ENCODE measurements at regions not wholly inside any gene's neighbourhood (a gene's known extent, or its start where the extent isn't known, plus 50 kb on each side); places are given as distances from the start of the nearest gene placed in this dataset.

DNA sequence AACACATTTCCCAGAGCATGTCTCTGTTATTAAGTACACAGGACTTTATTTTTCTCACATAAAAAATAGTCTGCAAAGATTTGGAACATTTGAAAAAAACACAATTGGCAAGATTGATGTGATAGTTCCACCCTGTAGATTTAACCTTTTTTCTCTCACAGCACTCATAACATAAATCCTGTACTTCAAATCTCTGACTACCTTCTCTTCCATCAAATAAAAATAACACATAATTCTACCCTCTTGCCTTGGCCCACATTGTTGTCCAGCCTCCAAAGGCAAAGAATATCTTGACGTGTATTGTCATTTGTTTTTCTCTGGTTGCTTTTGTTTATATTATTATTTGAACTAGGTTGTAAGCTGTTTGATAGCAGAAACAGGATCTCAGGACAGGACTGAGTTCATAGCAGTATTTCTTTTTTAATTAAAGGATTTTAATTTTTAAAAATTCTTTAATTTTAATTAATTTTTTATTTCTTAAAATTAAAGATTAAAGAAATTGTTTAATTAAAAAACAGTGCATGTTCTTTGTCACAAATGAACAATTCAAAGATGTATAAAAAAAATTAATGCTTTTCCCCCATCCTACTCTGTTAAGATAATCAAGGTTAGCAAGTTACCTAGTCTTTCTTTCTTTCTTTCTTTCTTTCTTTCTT is 69.1 kb upstream of the PCSK1 start:
- TF ChIP-seq, protein P1, sequence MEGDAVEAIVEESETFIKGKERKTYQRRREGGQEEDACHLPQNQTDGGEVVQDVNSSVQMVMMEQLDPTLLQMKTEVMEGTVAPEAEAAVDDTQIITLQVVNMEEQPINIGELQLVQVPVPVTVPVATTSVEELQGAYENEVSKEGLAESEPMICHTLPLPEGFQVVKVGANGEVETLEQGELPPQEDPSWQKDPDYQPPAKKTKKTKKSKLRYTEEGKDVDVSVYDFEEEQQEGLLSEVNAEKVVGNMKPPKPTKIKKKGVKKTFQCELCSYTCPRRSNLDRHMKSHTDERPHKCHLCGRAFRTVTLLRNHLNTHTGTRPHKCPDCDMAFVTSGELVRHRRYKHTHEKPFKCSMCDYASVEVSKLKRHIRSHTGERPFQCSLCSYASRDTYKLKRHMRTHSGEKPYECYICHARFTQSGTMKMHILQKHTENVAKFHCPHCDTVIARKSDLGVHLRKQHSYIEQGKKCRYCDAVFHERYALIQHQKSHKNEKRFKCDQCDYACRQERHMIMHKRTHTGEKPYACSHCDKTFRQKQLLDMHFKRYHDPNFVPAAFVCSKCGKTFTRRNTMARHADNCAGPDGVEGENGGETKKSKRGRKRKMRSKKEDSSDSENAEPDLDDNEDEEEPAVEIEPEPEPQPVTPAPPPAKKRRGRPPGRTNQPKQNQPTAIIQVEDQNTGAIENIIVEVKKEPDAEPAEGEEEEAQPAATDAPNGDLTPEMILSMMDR (IDR thresholded peaks at IDR 0.05; ENCODE audit: low read depth, low read length): no peak
- no peak for DNase-seq (ENCODE audit: extremely low read depth, low read depth)

DNA sequence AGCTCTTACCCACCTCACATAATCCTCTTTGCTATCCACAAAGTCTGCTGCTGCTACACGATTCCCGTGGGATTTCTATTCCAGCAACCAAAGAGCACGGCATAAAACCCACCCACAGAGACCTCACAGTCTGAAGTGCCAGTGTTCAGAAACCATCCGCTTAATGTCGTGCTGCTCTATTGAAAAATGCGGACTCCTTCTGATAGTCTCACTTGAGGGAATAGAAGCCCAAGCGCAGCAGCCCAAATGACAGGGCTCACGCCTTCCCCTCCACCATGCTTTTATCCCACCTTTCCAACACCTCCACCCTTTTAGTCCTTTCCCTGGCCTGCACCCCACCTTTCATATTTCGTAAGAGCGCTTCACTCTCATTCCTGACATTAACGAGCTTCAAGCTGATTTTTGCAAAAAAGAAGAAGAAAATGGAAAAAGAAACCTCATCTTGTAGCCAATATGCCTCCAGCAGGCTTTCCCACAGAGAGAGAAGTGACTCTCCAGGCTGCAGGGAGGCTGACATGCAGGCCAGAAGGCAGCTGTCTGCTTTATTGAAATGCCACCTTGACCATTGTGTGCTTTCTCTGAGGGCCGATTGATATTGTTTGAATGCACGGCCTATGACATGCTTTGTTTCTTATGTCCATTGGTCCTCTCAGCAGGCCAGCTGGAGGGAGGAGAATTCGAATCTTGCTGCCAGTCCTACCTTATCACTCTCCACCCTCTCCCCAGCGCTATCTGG is 70.6 kb upstream of the PCSK1 start:
- DNase-seq (ENCODE audit: extremely low read depth, low read depth): no peak
- TF ChIP-seq, protein P1 (IDR thresholded peaks at IDR 0.05; ENCODE audit: low read depth, low read length): no peak

DNA sequence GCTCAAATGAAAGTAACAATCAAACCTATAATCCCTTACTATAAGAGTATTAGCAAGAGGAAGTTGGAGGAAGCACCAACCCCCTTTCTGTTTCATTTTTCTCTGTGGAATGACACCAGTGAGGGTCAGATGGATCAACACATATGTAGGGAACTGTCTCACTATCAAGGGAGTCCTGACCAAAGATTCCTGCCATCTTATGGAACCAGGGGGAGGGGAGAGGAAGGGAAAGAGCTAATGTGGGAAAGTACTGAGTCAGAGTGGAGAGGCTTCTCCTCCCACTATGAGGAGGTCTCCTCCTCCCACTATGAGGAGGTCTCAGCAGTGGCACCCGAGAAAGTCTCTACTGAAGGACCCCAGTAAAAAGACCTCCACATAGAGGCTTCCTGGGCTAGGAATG is 73.3 kb upstream of the PCSK1 start:
- TF ChIP-seq, protein P1 (IDR thresholded peaks at IDR 0.05; ENCODE audit: low read depth, low read length): no peak
- DNase-seq (ENCODE audit: extremely low read depth, low read depth): no peak

DNA sequence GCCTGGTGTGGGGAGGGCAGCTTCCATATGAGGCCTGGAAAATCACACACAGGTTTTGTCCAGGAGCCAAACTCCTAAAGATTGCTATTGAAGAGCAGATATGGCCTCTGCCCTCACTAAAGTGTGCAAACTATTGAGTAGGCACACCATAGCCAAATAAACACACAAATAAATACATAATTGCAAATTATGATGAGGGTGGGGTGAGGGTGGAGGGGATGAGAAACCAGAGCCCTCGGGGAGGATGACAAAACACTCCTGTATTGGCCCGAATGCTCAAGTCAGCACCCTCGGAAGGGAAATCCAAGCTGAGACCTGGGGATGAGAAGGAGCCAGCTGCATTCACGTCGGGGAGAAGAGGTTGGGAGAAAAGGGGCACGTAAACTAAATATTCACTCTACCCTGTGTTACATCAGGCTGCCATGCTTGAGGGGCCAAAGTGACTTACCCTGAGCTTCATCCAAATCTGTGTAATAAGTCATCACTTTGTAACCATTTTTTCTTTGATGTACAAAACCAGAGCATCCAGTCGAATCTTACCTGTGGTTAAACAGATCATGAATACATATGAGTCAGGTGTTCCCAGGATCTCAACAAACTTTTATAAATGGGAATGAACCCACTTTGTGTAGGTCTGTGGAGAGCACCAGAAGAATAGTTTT is 73.9 kb upstream of the PCSK1 start:
- TF ChIP-seq, protein P1 (IDR thresholded peaks at IDR 0.05; ENCODE audit: low read depth, low read length): no peak
- no peak for DNase-seq (ENCODE audit: extremely low read depth, low read depth)

DNA sequence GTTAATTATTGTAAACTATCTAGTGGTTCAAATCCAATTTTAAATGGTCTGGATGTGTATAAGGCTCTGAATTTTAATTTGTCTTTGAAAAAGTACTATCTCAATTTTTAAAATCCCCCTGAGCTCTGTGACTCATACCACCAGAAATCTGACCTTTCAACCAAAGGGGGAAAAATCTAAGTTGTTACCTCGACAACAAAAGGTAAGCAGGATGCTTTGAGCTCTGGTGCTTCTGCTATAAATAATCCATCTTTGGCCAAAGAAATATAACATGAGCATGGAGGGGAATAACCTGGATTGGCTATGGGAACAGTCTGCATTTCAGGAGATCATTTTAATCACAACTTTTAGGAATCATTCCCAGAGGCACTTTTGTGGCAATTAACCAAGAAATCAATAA is 76.3 kb upstream of the PCSK1 start:
- DNase-seq (ENCODE audit: extremely low read depth, low read depth): no peak

DNA sequence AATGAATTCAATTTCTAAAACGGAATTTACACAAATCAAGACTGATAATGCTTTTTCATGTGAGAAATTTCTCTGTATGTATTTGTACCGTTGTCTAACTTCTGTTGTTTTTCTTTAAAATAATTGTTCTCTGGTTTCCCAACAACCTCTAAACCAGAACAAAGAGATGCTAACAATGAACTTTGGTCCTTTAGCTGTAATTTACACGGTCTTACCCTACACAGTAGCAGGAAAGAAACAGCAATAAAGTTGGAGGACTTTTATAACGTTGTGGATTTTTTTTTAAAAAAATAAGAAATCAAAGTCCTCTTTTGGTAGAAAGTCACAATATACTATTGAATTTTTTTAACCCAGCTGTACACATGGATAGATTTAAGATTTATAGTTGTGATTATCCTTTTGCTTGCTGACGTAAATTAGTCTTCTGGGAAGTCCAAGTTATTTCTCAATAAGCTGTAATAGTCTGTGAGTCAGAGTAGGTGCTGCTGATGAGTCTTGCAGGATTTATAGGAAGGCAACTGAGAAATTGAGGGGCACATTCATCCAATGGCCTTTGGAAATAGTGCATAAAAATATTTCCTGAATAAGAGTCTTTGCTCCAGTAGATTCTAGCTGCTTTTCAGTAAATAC is 76.8 kb upstream of the PCSK1 start:
- DNase-seq (ENCODE audit: extremely low read depth, low read depth): peak; percentile 68

More for the DNA sequence above, 76.3 kb upstream of the PCSK1 start:
- TF ChIP-seq, protein P1 (IDR thresholded peaks at IDR 0.05; ENCODE audit: low read depth, low read length): no peak

More for the DNA sequence above, 76.8 kb upstream of the PCSK1 start:
- TF ChIP-seq, protein P1 (IDR thresholded peaks at IDR 0.05; ENCODE audit: low read depth, low read length): no peak
